Fibroblast of mammary gland (primary cell): ENCODE measurements at regions not wholly inside any gene's neighbourhood (a gene's known extent, or its start where the extent isn't known, plus 50 kb on each side); places are given as distances from the start of the nearest gene placed in this dataset.

Experiments
- DNase-seq: peaks from one replicate; pipeline ENCODE4 v3.0.0-alpha.2; 2010; ENCODE audit warnings: low read depth
- H3K4me3 ChIP-seq: 2 replicates; pipeline ENCODE4 v1.5.1; 2011; ENCODE audit warnings: low read depth, mild to moderate bottlenecking, low read length, moderate library complexity; ENCODE audit not compliant: control insufficient read depth
- TF ChIP-seq, protein P1 (sequence below): conservative IDR thresholded peaks from 2 replicates; pipeline ENCODE4 v1.5.1; 2011; ENCODE audit warnings: low read depth, low read length, inconsistent platforms; ENCODE audit not compliant: control insufficient read depth, insufficient read depth

DNA sequence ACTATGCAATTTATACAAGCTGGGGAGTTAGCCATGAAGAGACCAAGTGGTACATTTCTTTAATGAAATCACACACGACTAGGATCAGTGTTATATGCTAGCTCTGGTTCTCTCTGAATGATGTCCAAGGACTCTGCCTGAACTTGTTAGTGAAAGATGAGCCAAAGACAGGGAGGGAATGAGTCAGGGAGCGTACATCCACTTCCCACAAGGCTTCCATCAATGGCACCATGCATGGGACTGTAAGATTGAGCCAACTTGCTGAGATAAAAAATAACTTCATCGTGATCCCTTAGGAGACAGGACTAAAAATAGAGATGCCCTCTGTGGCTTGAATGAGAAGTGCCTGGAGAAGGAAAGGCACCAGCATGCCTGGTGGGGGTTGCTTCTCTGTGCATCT is 629.7 kb downstream of the ACTR3B start:
- DNase-seq: no peak
- TF ChIP-seq, protein P1, sequence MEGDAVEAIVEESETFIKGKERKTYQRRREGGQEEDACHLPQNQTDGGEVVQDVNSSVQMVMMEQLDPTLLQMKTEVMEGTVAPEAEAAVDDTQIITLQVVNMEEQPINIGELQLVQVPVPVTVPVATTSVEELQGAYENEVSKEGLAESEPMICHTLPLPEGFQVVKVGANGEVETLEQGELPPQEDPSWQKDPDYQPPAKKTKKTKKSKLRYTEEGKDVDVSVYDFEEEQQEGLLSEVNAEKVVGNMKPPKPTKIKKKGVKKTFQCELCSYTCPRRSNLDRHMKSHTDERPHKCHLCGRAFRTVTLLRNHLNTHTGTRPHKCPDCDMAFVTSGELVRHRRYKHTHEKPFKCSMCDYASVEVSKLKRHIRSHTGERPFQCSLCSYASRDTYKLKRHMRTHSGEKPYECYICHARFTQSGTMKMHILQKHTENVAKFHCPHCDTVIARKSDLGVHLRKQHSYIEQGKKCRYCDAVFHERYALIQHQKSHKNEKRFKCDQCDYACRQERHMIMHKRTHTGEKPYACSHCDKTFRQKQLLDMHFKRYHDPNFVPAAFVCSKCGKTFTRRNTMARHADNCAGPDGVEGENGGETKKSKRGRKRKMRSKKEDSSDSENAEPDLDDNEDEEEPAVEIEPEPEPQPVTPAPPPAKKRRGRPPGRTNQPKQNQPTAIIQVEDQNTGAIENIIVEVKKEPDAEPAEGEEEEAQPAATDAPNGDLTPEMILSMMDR: no peak
- no peak overlapping the region for H3K4me3 ChIP-seq

DNA sequence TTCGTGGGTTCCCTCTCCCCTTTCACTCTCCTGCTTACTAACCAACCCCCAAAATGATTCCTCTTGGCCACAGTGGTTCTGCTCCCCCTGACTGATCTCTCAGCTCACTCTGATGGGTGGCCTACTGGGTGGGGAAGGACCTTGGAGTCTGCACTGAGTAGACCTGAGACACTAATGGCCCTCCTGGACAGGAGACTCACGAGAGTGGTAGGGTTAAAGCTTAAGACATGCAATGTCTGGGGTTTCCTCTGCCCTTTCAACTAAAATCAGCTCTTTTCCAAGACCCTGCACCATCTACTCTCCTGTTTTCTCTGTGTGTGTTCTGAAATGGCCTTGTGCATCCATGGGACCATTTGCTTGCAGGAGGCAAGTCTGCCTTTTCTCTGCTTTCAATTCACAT is 631.4 kb downstream of the ACTR3B start:
- TF ChIP-seq, protein P1: no peak
- no peak for DNase-seq
- H3K4me3 ChIP-seq: no peak overlapping the region

DNA sequence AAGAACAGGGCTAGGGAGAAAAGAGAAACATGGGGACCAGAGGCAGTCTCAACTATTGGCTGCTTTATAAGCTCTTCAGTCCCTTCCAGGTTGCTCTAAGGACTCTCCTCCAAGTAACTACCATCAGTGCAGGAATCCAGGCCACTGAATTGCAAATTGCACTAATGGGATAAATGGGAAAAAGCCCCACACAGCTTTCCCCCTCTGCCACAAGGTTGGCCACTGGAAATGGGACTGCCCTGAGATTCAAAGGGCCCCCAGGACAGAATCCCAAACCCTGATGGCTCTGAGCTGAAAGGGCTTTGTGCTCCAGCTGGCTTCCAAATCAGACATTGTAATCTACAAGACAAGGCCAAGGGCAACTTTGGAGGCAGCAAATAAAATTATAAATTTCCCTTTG is 633.2 kb downstream of the ACTR3B start:
- no peak for DNase-seq
- TF ChIP-seq, protein P1: no peak
- no peak overlapping the region for H3K4me3 ChIP-seq

DNA sequence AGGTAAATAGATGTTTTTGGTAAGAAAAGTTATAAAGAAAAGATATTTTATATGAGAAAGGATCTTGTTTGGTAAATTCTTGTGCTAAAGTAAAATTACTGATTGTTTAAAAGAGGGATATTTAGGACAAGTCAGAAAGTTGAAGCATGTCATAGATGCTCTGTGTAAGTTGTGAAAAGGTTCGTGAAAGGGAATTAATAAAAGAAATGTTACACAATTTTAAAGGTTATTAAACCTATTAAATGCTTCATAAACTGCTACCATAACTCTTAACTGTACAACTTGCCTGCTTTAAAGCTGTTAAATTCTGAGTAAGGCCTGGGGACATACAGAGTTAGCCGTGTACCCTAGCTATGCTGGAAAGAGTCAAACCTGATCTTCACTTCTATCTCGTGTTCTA is 634.1 kb downstream of the ACTR3B start:
- no peak for DNase-seq
- TF ChIP-seq, protein P1: no peak
- H3K4me3 ChIP-seq: no peak overlapping the region

DNA sequence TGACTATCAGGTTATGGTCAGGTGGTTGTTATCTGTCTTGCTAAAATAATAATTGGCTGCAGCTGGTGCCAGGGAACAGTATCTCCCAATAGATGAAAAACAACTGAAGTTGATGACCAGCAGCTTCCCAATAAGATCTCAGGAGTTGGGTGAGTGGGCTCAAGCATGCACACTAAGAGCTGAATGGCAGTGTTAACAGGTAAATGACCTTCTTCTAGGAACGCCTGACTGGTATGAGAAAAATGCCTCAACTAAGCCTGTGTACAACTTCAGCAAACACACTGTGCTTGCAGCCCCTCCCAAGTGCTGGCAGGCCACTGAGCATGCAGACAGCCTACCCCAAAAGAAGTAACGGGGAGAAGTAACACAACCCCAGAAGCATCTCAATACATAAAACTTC is 636.9 kb downstream of the ACTR3B start:
- H3K4me3 ChIP-seq: no peak overlapping the region
- no peak for DNase-seq
- TF ChIP-seq, protein P1: no peak

DNA sequence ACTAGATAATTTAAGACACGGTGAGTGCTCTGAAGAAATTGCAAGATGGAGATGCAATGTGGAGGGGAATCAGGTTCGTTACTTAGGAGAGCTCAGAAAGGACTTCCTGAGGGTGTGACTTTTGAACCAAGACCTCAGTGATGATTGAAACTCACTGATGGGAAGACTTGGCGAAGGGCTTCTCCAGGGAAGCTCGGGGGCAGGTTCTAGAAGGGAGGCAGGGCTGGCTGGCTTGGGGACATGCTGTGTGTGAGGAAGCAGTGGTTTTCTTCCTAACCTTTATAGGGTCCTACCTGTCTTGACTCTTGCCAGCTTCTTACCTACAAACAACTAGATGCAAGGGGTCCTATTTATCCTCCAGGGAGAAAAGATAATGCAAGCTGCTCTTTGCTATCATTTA is 637.9 kb downstream of the ACTR3B start:
- no peak for DNase-seq
- no peak overlapping the region for H3K4me3 ChIP-seq
- TF ChIP-seq, protein P1: no peak

DNA sequence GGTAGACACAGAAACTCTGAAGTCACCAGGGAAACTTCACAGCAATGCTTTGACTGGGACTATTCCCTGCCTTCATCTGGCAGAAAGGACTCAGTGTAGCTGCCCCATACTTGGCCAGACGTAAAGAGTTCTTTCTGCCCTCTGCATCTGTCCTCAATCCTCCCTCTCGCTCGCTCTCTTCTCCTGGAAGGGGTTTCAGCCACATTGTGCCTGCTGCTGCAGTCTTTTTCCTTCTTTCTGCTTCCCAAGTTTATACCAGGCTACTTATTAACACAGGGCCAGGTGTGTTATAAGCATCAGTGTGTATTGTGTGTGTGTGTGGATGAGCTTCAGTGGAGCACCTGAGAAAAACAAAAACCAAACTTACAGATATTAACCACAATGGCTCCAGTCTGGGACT is 638.4 kb downstream of the ACTR3B start:
- no peak overlapping the region for H3K4me3 ChIP-seq

More for the DNA sequence above, 638.4 kb downstream of the ACTR3B start:
- DNase-seq: no peak
- TF ChIP-seq, protein P1: no peak
